ENCODE measurements at regions not wholly inside any gene's neighbourhood (a gene's known extent, or its start where the extent isn't known, plus 50 kb on each side); places are given as distances from the start of the nearest gene placed in this dataset.
"Not testable (repeated sequence)": the region's sequence is repeated elsewhere in the genome, so short reads cannot be mapped to it uniquely, and the experiment has no call there.

DNA sequence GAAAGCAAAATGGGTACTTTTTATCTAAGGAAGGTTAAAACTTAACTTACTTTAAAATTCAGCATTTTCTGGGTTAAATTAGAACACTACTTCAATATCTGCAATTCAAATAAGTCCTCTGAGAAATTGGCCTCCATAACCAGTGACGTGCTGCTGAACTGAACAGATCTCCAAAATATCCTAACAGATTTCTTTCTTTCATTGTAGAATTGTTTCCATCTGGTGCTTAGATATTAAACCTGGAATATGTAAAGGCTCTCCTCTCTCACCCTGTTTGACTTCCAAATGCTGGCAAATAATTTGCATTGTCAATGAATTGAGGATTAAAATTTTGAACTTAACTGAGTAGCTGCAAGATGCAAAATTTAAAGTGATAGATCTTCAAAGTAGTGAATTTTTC, 316.9 kb upstream of the CXADR start:
- 0 to 30% methylated on average over 1 of the region's 1 CpG for WGBS, 2 donors
- intact Hi-C loops (cut with DNase I; ENCODE audit: low total_unique reads): no loop called here
- DNase-seq (ENCODE audit: low spot score in 2 of 2): no peak
- H3K4me3 ChIP-seq (ENCODE audit: low read depth, poor library complexity, severe bottlenecking): no peak overlapping the region
- TF ChIP-seq, protein P1, sequence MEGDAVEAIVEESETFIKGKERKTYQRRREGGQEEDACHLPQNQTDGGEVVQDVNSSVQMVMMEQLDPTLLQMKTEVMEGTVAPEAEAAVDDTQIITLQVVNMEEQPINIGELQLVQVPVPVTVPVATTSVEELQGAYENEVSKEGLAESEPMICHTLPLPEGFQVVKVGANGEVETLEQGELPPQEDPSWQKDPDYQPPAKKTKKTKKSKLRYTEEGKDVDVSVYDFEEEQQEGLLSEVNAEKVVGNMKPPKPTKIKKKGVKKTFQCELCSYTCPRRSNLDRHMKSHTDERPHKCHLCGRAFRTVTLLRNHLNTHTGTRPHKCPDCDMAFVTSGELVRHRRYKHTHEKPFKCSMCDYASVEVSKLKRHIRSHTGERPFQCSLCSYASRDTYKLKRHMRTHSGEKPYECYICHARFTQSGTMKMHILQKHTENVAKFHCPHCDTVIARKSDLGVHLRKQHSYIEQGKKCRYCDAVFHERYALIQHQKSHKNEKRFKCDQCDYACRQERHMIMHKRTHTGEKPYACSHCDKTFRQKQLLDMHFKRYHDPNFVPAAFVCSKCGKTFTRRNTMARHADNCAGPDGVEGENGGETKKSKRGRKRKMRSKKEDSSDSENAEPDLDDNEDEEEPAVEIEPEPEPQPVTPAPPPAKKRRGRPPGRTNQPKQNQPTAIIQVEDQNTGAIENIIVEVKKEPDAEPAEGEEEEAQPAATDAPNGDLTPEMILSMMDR (IDR thresholded peaks at IDR 0.05): no peak

DNA sequence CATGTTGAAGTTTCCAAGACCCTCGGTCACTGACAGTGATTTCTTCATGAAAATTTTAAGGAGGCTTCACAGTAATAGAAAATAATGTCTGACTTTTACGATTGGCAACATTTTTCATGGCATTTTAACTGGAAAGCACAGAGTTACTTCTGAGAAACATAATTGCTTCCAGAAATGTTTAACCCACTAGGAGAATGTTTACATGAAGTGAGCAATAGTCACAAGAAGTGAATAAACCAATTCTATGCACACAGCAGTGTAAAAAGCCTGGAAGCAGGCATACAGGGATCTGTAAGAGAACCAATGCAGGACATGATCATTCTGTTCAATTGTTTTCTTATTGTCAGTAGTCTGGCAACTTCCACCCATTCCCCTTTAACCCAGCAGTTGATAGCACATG, 316.2 kb upstream of the CXADR start:
- no peak for DNase-seq (ENCODE audit: low spot score in 2 of 2)
- no peak overlapping the region for H3K4me3 ChIP-seq (ENCODE audit: low read depth, poor library complexity, severe bottlenecking)
- TF ChIP-seq POLR2A (IDR thresholded peaks at IDR 0.05): no peak
- TF ChIP-seq, protein P1 (IDR thresholded peaks at IDR 0.05): no peak
- intact Hi-C loops (cut with DNase I; ENCODE audit: low total_unique reads): no loop called here
- 57 to 66% methylated on average over 2 of the region's 2 CpGs for WGBS, 2 donors

DNA sequence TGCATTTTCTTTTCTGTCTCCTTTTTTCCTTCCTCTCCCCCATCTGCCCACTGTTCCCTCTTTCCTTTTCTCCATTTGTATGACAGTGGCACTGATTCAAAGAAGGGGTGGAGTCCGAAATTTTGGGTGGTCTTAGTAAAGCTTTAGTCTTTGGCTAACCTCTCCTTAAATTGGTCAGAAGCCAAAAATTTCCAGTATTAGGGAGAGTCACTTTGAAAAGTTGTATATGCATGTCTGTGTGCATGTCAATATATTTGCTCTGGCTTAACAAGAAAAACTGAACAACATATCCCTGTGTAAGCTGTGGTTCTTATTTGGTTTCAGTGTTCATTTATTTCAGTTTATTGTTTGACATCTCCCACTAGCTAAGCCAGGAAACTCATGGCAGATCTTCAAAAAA, 314.8 kb upstream of the CXADR start:
- 41% methylated on average over 1 of the region's 1 CpG for WGBS, 2 donors
- TF ChIP-seq, protein P1 (IDR thresholded peaks at IDR 0.05): no peak
- no peak for TF ChIP-seq POLR2A (IDR thresholded peaks at IDR 0.05)
- intact Hi-C loops (cut with DNase I; ENCODE audit: low total_unique reads): no loop called here
- H3K4me3 ChIP-seq (ENCODE audit: low read depth, poor library complexity, severe bottlenecking): no peak overlapping the region
- no peak for DNase-seq (ENCODE audit: low spot score in 2 of 2)

GRCh38 chr21:17200250-17200649, 312.6 kb upstream of the CXADR start:
- no peak overlapping the region for H3K4me3 ChIP-seq (ENCODE audit: low read depth, poor library complexity, severe bottlenecking)
- WGBS, 2 donors: 87 to 97% methylated on average over 2 of the region's 2 CpGs
- intact Hi-C loops (cut with DNase I; ENCODE audit: low total_unique reads): no loop called here
- TF ChIP-seq, protein P1 (IDR thresholded peaks at IDR 0.05): no peak
- TF ChIP-seq POLR2A (IDR thresholded peaks at IDR 0.05): no peak
- DNase-seq (ENCODE audit: low spot score in 2 of 2): no peak

- intact Hi-C loops (cut with DNase I; ENCODE audit: low total_unique reads): no loop called here
- TF ChIP-seq, protein P1 (IDR thresholded peaks at IDR 0.05): no peak
- TF ChIP-seq POLR2A (IDR thresholded peaks at IDR 0.05): no peak
- DNase-seq (ENCODE audit: low spot score in 2 of 2): no peak
- WGBS, 2 donors: 71 to 72% methylated on average over 2 of the region's 2 CpGs
- H3K4me3 ChIP-seq (ENCODE audit: low read depth, poor library complexity, severe bottlenecking): no peak overlapping the region
Observed at GRCh38 chr21:17201741-17202260, 311.0 kb upstream of the CXADR start.

GRCh38 chr21:17214801-17215200, 298.0 kb upstream of the CXADR start:
- intact Hi-C loops (cut with DNase I; ENCODE audit: low total_unique reads): no loop called here
- TF ChIP-seq POLR2A (IDR thresholded peaks at IDR 0.05): no peak
- TF ChIP-seq, protein P1 (IDR thresholded peaks at IDR 0.05): no peak
- DNase-seq (ENCODE audit: low spot score in 2 of 2): no peak
- 91 to 92% methylated on average over 3 of the region's 3 CpGs for WGBS, 2 donors
- H3K4me3 ChIP-seq (ENCODE audit: low read depth, poor library complexity, severe bottlenecking): no peak overlapping the region

DNA sequence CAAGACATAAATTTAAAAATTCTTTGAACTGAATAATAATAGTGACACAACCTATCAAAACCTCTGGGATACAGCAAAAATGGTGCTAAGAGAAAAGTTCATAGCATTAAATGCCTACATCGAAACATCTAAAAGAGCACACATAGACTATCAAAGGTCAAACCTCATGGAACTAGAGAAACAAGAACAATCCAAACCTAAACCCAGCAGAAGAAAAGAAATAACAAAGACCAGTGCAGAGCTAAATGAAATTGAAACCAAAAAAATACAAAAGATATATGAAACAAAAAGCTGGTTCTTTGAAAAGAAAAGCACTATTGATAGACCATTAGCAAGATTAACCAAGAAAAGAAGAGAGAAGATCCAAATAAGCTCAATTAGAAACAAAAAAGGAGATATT, 293.8 kb upstream of the CXADR start:
- 93 to 100% methylated on average over 1 of the region's 1 CpG for WGBS, 2 donors

More for the DNA sequence above, 293.8 kb upstream of the CXADR start:
- DNase-seq (ENCODE audit: low spot score in 2 of 2); H3K4me3 ChIP-seq (ENCODE audit: low read depth, poor library complexity, severe bottlenecking); intact Hi-C loops (cut with DNase I; ENCODE audit: low total_unique reads): not testable (repeated sequence)
